ENCODE measurements at regions not wholly inside any gene's neighbourhood (a gene's known extent, or its start where the extent isn't known, plus 50 kb on each side); places are given as distances from the start of the nearest gene placed in this dataset.

DNA sequence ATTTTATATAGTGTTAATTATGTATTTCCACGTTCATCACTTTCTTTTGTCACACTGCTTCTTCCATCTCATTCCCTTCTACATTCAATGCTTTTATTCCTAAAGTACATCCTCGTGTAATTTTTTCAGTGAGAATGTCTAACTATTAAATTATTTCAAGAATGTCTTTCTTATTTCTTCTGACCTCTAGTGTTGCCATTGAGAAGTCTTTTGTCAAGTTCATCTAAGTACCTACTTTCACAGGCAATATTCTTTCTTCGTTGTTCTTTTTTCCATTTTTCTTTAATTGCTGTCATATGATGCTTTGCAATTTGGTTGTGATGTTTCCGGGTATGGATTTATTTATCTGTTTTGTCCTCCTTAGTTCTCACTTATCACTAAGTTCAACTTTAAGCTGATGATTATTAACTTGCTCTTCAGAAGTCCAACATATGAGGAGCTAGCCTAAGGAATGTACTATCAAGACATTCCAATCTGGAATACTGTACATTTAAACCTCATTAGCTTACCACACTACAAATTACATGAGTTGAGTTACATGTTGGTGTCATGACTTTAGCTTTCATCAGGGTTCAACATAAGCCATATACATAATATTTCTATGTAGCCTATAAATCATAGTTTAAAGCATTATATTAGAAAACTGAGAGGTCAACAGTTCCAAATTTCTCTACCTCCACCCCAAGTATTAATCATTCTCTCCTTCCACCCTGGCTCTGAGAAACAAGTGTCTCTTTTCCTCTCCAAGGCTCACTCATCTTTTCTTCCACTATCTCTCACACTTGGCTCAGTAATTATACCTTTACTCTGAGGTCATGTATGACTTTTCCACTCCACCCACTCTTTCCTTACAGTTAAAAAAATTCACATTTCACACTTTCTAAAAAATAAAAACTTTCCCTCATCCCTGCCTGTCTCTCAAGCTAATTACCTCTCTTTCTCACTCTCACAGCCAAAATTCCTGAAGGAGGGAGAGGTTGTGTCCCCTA lies 81.5 kb downstream of the COX18 start:
- TF ChIP-seq, protein P1, sequence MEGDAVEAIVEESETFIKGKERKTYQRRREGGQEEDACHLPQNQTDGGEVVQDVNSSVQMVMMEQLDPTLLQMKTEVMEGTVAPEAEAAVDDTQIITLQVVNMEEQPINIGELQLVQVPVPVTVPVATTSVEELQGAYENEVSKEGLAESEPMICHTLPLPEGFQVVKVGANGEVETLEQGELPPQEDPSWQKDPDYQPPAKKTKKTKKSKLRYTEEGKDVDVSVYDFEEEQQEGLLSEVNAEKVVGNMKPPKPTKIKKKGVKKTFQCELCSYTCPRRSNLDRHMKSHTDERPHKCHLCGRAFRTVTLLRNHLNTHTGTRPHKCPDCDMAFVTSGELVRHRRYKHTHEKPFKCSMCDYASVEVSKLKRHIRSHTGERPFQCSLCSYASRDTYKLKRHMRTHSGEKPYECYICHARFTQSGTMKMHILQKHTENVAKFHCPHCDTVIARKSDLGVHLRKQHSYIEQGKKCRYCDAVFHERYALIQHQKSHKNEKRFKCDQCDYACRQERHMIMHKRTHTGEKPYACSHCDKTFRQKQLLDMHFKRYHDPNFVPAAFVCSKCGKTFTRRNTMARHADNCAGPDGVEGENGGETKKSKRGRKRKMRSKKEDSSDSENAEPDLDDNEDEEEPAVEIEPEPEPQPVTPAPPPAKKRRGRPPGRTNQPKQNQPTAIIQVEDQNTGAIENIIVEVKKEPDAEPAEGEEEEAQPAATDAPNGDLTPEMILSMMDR (IDR thresholded peaks at IDR 0.05) = no peak
- no peak for TF ChIP-seq POLR2A (IDR thresholded peaks at IDR 0.05)
- Histone ChIP-seq H3K4me1 (no peaks in the 10 kb centered on the region), H3K36me3 (no peaks in the 10 kb centered on the region), H3K4me3 (no peak overlapping the region), H3K27me3 (no peaks in the 10 kb centered on the region), H3K27ac (no peak overlapping the region), H3K9me3 (no peaks in the 10 kb centered on the region)
- DNase-seq = no peak

DNA sequence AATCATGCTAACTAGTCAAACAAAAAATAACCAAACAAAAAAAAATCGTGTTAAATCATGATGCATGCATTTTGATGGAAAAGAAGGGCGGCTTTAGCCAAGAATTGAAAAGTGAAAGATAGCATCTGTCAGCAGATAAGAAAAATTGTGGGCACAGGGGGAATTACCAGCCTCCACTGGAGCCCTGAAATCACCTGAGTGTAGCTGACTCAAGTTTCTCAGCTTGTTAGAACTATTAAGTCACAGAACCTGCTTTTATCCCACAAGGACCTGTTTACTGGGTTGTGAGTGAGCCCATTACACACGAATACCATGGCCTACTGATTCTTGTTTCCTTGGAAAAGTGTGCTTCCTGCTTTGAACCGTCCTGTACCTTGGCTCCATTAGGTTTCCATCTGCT lies 85.2 kb downstream of the COX18 start:
- Histone ChIP-seq H3K4me3 (no peak overlapping the region), H3K27ac (no peak overlapping the region), H3K36me3 (no peaks in the 10 kb centered on the region), H3K9me3 (no peaks in the 10 kb centered on the region), H3K4me1 (no peaks in the 10 kb centered on the region), H3K27me3 (no peaks in the 10 kb centered on the region)
- TF ChIP-seq POLR2A (IDR thresholded peaks at IDR 0.05) = no peak
- TF ChIP-seq, protein P1 (IDR thresholded peaks at IDR 0.05) = no peak
- no peak for DNase-seq

- H3K27ac ChIP-seq = no peak overlapping the region
- H3K4me3 ChIP-seq = no peak overlapping the region
- H3K4me1 ChIP-seq = no peaks in the 10 kb centered on the region
- no peaks in the 10 kb centered on the region for H3K9me3 ChIP-seq
- TF ChIP-seq, protein P1 (IDR thresholded peaks at IDR 0.05) = no peak
- no peak for TF ChIP-seq POLR2A (IDR thresholded peaks at IDR 0.05)
- no peaks in the 10 kb centered on the region for H3K36me3 ChIP-seq
- DNase-seq = no peak
- H3K27me3 ChIP-seq = no peaks in the 10 kb centered on the region
Measured at GRCh38 chr4:72983709-72984108, 85.8 kb downstream of the COX18 start.

DNA sequence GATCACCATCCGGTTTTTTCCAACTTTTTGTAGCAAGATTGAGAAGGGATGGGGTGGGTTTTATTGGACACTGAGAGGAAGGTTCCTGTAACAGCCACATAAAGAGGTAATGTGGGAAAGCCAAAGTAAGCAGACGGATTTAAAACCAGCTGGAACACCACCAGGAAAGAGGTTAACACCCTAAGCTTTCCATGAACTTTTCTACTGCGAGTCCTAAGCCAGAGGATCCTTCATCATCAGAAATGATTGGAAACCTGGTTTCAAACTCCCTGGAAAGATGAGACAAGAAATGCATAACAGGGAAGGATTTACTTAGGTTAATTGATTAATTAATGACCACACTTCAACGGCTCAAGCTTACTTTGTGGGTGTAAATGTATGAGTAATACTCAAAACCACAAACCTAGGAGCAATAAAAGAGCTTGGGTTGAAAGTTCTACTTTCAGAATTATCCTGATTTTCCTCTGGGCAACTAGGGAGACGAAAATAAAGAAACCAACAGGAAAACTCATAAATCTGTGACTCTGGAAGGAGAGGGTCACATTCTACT lies 91.5 kb downstream of the COX18 start:
- Histone ChIP-seq H3K4me3 (no peak overlapping the region), H3K27ac (no peak overlapping the region), H3K9me3 (no peaks in the 10 kb centered on the region), H3K36me3 (no peaks in the 10 kb centered on the region), H3K27me3 (no peaks in the 10 kb centered on the region), H3K4me1 (no peaks in the 10 kb centered on the region)
- DNase-seq = no peak
- no peak for TF ChIP-seq POLR2A (IDR thresholded peaks at IDR 0.05)
- TF ChIP-seq, protein P1 (IDR thresholded peaks at IDR 0.05) = no peak

GRCh38 chr4:72975488-72975784 lies 94.1 kb downstream of the COX18 start:
- H3K27ac ChIP-seq = no peak overlapping the region
- TF ChIP-seq, protein P1 (IDR thresholded peaks at IDR 0.05) = no peak
- no peak for TF ChIP-seq POLR2A (IDR thresholded peaks at IDR 0.05)
- H3K27me3 ChIP-seq = no peaks in the 10 kb centered on the region
- H3K4me1 ChIP-seq = no peaks in the 10 kb centered on the region
- H3K9me3 ChIP-seq = no peaks in the 10 kb centered on the region
- no peaks in the 10 kb centered on the region for H3K36me3 ChIP-seq
- no peak for DNase-seq
- H3K4me3 ChIP-seq = no peak overlapping the region

Data from Peyer's patch (tissue), 4 donors.